CD4-positive, alpha-beta T cell treated with Interleukin-21 for 1 hour (primary cell): ENCODE measurements at regions not wholly inside any gene's neighbourhood (a gene's known extent, or its start where the extent isn't known, plus 50 kb on each side); places are given as distances from the start of the nearest gene placed in this dataset.

Source experiments
- DNase-seq: peaks from one replicate; pipeline ENCODE4 v3.0.0-alpha.2; 2020

- DNase-seq = no peak
Observed at GRCh38 chr10:128538671-128539070, 412.4 kb upstream of the MKI67 start.

GRCh38 chr10:128539510-128540127, 413.4 kb upstream of the MKI67 start:
- DNase-seq = no peak

DNA sequence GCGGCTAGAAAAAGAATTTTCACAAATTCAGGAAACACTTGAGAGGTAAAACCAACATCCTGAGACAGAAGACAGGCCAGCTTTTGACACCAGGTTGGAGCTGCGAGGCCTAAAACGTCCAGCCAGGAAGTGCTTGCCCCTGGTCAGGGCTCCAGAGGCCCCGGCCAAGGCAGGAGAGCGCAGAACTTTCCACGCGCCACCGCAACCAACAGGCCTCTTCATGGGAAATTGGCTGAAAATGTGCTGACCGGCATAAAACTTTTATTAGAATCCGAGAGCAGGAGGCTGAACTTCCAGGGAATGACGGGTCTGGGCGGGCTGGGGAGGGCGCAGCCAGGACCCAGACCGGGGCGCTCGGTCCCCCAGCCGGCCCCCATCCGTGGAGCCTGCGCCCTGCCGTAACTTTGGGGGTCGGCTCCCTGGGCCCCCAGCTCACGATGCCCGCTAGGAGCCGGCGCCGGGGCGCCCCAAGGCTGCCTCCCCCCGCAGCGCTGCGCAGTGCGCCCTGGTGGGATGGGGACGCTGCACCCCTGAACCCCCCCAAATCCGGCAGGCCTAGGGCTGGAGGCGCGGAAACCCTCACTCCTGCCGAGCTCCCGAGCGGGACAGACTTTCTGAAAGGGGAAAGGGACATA, 414.0 kb upstream of the MKI67 start:
- DNase-seq = no peak

- no peak for DNase-seq
Observed at GRCh38 chr10:128540781-128541761, 414.8 kb upstream of the MKI67 start.

DNA sequence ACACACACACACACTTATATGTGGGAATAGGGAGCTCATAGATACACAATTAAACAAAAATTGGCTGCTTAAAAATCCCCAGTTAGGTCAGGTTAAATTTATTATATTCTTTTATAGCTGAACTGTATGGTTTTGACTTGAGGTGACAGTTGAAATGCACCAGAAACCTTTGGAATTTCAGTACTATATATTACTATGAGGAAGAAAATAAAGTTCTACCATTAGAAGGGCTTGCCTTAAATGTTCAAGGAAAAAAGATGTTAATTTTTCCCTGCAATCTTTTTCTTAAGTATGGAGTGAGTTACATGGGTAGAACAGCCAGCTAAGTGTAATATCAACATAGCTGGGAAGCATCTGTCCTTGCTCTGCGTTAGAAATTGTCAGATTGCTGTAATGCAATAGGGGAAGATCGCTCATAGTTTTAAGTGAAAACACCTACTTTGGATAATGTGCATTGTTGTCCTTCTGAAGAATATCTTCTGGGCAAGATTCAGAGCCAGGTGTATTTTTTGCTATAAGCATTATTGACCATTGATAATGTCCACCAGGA, 415.8 kb upstream of the MKI67 start:
- DNase-seq = no peak

DNA sequence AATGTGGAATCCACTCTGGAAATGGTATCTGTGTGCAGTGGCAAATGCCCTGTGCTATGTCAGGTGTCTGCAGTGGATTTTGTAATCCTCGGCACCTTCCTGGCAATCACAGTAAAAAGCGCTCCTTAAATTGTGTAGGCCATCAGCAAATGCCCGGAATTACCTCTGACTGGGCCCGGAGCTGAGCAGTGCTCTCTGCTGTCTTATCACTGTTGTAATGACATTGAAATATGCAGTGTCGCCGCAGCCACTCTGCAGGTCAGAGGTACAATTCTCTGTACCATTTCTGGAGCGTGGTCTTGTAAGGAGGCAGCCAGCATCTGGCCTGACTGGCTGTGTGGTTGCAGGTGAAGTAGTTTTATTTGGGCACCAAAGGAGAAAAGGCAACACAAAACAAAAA, 416.4 kb upstream of the MKI67 start:
- DNase-seq = no peak

DNA sequence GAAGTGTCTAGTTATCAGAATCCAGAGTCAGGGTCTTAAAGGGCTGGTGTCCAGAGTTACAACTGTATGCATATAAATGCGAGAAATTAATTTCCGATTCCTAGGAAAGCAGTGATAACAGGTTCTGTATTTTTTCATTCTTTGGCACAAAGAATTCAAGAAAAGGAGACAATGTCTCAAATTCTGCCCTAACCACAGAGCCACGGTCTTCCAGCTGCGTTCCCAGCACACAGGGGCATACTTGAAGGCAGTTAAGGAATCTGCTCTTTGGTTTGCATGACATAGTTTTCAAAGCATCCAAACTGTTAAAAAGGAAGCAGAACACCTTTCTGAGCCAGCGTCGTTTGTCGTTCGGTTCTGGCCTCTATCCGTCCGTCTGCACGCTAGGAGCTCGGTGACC, 416.9 kb upstream of the MKI67 start:
- DNase-seq = no peak

- no peak for DNase-seq
Observed at GRCh38 chr10:128545216-128545615, 419.0 kb upstream of the MKI67 start.

GRCh38 chr10:128546651-128547165, 420.5 kb upstream of the MKI67 start:
- no peak for DNase-seq

GRCh38 chr10:128549101-128549608, 422.9 kb upstream of the MKI67 start:
- no peak for DNase-seq

- no peak for DNase-seq
Observed at GRCh38 chr10:128550045-128550444, 423.8 kb upstream of the MKI67 start.

DNA sequence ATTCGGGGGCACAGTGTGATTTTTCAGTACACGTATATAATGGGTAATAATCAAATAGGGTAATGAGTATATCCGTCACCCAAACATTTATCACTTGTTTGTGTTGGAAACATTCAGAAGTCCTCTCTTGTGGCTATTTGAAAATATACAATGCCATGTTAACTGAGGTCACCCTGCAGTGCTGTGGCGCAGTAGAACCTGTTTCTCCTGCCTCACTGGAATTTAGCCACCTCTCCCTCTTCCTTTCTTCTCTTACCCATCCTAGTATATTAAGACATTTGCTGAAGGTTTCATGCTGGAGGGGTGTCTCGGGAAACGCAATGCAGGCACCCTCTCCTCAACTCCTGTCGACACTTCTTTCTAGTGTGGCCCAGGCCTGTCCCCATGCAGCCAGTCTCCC, 425.3 kb upstream of the MKI67 start:
- no peak for DNase-seq

- no peak for DNase-seq
Observed at GRCh38 chr10:128553755-128554154, 427.5 kb upstream of the MKI67 start.

GRCh38 chr10:128556182-128557110, 430.2 kb upstream of the MKI67 start:
- DNase-seq = no peak

DNA sequence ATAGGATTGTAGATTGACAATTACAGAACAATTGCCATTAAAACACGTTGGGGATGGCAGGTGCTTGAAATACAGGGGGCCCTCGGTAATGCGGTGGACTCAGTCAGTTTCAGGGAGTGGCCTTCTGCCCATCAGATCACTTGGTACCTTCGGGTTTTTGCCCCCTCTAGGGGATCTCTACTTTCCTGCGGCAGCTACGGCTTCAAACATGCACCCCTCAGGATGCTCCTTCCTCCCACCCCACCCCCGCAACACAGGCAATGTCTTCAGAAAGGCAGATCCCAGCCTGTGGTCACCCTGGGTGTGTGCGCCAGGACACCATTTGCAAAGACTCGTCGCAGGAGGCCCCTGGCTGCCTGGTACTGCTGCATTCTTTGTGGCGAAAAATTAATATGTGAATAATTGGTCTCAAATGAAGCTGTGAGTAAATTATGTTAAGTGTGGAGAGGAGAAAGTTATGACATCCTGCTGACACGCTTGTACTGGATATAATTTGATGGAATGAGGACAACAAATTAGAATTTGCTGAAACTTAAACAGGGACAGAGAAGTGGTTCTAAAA, 431.0 kb upstream of the MKI67 start:
- no peak for DNase-seq

DNA sequence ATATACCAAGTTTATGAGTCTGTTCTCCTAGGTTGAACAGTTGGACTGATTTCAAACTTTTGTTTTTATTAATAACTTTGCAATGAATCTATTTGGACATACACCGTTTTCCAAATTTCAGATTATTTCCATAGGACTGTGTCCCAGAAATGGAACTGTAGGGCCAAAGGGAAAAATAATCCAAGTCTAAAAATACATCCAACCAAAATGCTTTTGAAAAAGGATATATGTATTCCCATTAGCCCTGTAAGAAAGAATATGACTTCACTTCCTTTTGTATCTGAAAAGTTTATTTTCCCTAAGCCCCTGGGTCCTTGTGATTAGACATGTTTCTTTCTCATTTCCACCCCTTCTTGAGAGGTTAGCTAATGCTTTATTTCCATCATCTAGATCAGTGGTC, 434.2 kb upstream of the MKI67 start:
- no peak for DNase-seq

DNA sequence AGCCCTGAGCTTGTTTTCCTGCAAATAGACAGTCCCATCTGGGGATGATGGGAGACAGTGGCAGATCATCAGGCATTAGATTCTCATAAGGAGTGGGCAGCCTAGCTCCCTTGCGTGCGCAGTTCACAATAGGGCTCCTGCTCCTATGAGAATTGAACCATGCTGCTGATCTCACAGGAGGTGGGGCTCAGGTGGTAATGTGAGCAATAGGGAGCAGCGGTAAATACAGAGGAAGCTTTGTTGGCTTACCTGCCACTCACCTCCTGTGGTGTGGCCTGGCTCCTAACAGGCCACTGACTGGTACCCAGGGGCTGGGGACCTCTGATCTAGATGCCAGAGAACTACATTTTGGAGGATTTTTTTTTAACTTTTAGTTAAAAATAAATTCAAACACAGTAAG, 434.8 kb upstream of the MKI67 start:
- no peak for DNase-seq

DNA sequence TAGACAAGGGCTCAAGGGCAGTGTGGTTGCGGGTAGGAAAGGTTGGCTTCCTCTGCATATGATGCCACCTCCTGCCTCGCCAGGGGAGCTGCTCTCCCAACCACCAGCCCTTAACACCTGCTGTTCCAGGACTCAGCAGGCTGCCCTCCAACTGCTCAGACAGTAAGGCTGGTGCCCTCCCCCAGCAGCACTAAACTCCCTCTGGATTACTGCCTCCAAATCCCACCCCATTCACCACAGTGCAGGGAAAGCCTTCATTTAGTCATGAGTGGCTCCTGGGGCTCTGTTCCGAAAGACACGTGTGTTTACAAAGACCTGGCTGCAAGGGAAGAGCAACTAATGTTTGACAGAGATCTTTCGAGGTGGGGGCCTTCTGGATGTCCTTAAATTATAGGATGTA, 437.2 kb upstream of the MKI67 start:
- no peak for DNase-seq

DNA sequence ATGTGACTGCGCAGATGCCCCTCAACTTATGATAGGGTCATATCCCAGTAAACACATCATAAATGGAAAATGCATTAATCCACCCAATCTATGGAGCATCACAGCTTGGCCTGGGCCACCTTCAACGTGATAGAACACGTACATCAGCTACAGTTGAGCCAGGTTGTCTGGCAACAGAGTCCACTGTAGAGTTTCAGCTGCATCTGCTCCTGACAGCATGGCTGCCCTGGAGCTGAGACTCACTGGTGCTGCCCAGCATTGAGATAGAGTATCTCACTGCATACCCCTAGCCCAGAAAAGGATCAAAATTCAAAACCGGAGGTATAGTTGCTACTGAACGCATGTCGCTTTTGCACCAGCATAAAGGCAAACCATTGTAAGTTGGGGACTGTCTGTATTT, 437.7 kb upstream of the MKI67 start:
- no peak for DNase-seq

DNA sequence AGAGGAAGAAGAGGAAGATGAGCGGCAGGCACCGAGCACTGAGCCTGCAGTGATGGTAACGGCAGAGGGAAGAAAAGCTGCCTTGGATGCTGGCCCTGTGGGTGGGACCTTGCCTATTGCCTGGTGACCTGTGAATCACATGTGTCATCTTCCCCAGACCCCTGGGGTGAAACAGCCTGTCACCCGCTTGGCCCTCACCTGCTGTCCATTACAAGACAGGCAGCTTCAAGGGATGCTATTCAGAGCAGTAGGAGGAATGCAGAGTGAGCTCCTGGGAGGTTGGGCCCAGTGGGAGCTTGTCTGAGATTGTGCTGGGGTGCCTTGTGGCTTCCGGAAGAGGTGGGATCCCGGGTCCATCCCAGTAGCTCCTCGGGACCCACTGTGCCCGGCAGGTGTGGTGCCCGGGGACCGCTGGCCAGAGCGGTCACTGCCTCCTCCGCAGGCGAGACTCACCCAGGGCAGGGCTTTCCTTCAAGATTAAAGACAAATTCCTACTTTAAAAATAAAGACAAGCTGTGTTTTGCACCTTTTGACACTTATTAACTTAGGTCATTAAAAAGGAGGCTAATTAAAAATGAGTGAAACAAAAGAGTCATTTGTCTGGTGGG, 440.2 kb upstream of the MKI67 start:
- no peak for DNase-seq

- DNase-seq = no peak
Observed at GRCh38 chr10:128567551-128567950, 441.3 kb upstream of the MKI67 start.
